HEK293 (cell line): ENCODE measurements at regions not wholly inside any gene's neighbourhood (a gene's known extent, or its start where the extent isn't known, plus 50 kb on each side); places are given as distances from the start of the nearest gene placed in this dataset.

Experiments used
- CTCF ChIA-PET: fragments of 350-600 bp; formaldehyde crosslinking; extraction: SDS; loops from one replicate; lab custom pipeline; 2021; ENCODE audit warnings: antibody characterized with exemption; lab: Yijun Ruan, JAX
- POLR2A ChIA-PET: fragments of 300-600 bp; formaldehyde crosslinking; extraction: SDS; loops from one replicate; lab custom pipeline; 2020; ENCODE audit warnings: antibody characterized with exemption, inconsistent platforms; lab: Yijun Ruan, JAX
- H3K27ac ChIP-seq: fragments of 200-500 bp; sonication (Bioruptor generic); 2 replicates; pipeline ENCODE4 v1.5.1; 2014; ENCODE audit warnings: low read depth, low read length, control low read depth, inconsistent platforms; ENCODE audit errors: extremely low read depth
- H3K36me3 ChIP-seq, 2 experiments: fragments of 200-500 bp in 1 of 2; sonication (Bioruptor generic) in 1 of 2; 1 replicate in 1 of 2; 2 replicates in 1 of 2; pipeline ENCODE4 v1.5.1; 2014 to 2017; ENCODE audit warnings: inconsistent platforms in 2 of 2, low read length in 2 of 2; ENCODE audit not compliant: control insufficient read depth in 2 of 2, insufficient read depth in 1 of 2
- H3K4me1 ChIP-seq: fragments of 200-500 bp; sonication (Bioruptor generic); 2 replicates; pipeline ENCODE4 v1.5.1; 2014; ENCODE audit warnings: mild to moderate bottlenecking, low read length, inconsistent platforms; ENCODE audit not compliant: control insufficient read depth, insufficient read depth
- H3K4me3 ChIP-seq: 2 replicates; pipeline ENCODE4 v1.5.1; 2011; ENCODE audit warnings: low read depth, mild to moderate bottlenecking, control low read depth, low read length, moderate library complexity
- H3K9me3 ChIP-seq: fragments of 200-500 bp; sonication (Bioruptor generic); 2 replicates; pipeline ENCODE4 v1.5.1; 2014; ENCODE audit warnings: low read depth, low read length, inconsistent platforms; ENCODE audit not compliant: control insufficient read depth, insufficient read depth
- EGR2 ChIP-seq: fragments of 450-650 bp; formaldehyde crosslinking; IDR thresholded peaks from 2 replicates; pipeline ENCODE4 v1.5.1; 2016; ENCODE audit warnings: low read depth, missing biosample characterization, missing genetic modification characterization
- RBAK ChIP-seq: fragments of 450-650 bp; formaldehyde crosslinking; IDR thresholded peaks from 2 replicates; pipeline ENCODE4 v1.5.1; 2016; ENCODE audit warnings: missing biosample characterization, missing genetic modification characterization
- SCRT2 ChIP-seq: fragments of 450-650 bp; formaldehyde crosslinking; IDR thresholded peaks from 2 replicates; pipeline ENCODE4 v1.5.1; 2016; ENCODE audit warnings: missing biosample characterization, missing genetic modification characterization
- SETDB1 ChIP-seq: IDR thresholded peaks from one replicate; pipeline ENCODE4 v1.6.1; 2017; ENCODE audit warnings: mild to moderate bottlenecking, low read length, moderate library complexity, mixed read lengths; ENCODE audit not compliant: insufficient read length
- ZFHX2 ChIP-seq: fragments of 450-650 bp; formaldehyde crosslinking; conservative IDR thresholded peaks from 2 replicates; pipeline ENCODE4 v1.5.1; 2016; ENCODE audit warnings: missing biosample characterization, missing genetic modification characterization
- ZFP3 ChIP-seq: fragments of 450-650 bp; formaldehyde crosslinking; IDR thresholded peaks from 2 replicates; pipeline ENCODE4 v1.5.1; 2016; ENCODE audit warnings: low read depth, missing biosample characterization, missing genetic modification characterization
- ZNF10 ChIP-seq: fragments of 450-650 bp; formaldehyde crosslinking; IDR thresholded peaks from 2 replicates; pipeline ENCODE4 v1.5.1; 2017; ENCODE audit warnings: missing biosample characterization, missing genetic modification characterization
- ZNF169 ChIP-seq: fragments of 450-650 bp; formaldehyde crosslinking; IDR thresholded peaks from 2 replicates; pipeline ENCODE4 v1.5.1; 2016; ENCODE audit warnings: missing biosample characterization, missing genetic modification characterization
- ZNF202 ChIP-seq: fragments of 450-650 bp; formaldehyde crosslinking; IDR thresholded peaks from 2 replicates; pipeline ENCODE4 v1.5.1; 2016; ENCODE audit warnings: missing biosample characterization, missing genetic modification characterization, borderline replicate concordance
- ZNF335 ChIP-seq: fragments of 450-650 bp; formaldehyde crosslinking; conservative IDR thresholded peaks from 2 replicates; pipeline ENCODE4 v1.5.1; 2016; ENCODE audit warnings: missing biosample characterization, missing genetic modification characterization
- ZNF341 ChIP-seq: fragments of 450-650 bp; formaldehyde crosslinking; IDR thresholded peaks from 2 replicates; pipeline ENCODE4; 2016; ENCODE audit warnings: low read depth, missing biosample characterization, missing genetic modification characterization
- ZNF610 ChIP-seq: fragments of 450-650 bp; formaldehyde crosslinking; IDR thresholded peaks from 2 replicates; pipeline ENCODE4 v1.5.1; 2016; ENCODE audit warnings: missing biosample characterization, missing genetic modification characterization, borderline replicate concordance
- ZNF707 ChIP-seq: fragments of 450-650 bp; formaldehyde crosslinking; IDR thresholded peaks from 2 replicates; pipeline ENCODE4 v1.5.1; 2016; ENCODE audit warnings: missing biosample characterization, missing genetic modification characterization
- ZNF76 ChIP-seq: fragments of 450-650 bp; formaldehyde crosslinking; IDR thresholded peaks from 2 replicates; pipeline ENCODE4; 2016; ENCODE audit warnings: low read depth, missing biosample characterization, missing genetic modification characterization, borderline replicate concordance
- ZNF843 ChIP-seq: fragments of 450-650 bp; formaldehyde crosslinking; IDR thresholded peaks from 2 replicates; pipeline ENCODE4 v1.5.1; 2016; ENCODE audit warnings: missing biosample characterization, missing genetic modification characterization
- TF ChIP-seq, protein P1 (sequence below): fragments of 450-650 bp; IDR thresholded peaks from 2 replicates; pipeline ENCODE4 v1.5.1; 2018; ENCODE audit warnings: missing biosample characterization, missing genetic modification characterization
- TF ChIP-seq, protein P2 (sequence below): fragments of 450-650 bp; formaldehyde crosslinking; IDR thresholded peaks from 2 replicates; pipeline ENCODE4 v1.5.0; 2017; ENCODE audit warnings: missing biosample characterization, missing genetic modification characterization, borderline replicate concordance

DNA sequence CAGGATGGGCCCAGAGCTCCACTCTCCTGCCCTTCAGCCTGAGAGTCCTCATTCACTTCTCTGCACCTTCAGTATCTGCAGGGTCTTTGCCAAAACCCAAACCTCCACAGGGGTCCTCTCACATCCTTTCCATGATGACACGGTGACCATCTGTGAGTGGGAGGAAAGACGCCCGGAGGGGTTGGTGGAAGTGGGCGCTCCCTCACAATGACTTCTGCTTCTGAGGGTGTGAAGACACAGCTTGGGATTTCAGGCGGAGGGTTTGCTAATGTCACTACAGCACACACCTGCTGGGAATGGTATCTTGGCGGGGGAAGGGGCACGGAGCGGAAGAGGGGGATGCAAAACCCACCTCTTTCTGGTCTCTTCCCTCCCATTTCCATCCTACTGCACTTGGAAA lies 115.1 kb upstream of the SDK2 start:
- no peak overlapping the region for H3K4me3 ChIP-seq
- peak; percentile 59 for TF ChIP-seq EGR2 (tag by site-specific recombination)
- TF ChIP-seq SETDB1: no peak
- TF ChIP-seq ZFHX2: peak; percentile 61
- peaks cover 7% of the 10 kb centered on the region for H3K4me1 ChIP-seq
- ChIA-PET POLR2A (interaction anchor here (0.6 kb wide), 1 partner anchor 10 kb away, joined by 3 read pairs; no protein-coding TSS in a partner anchor), CTCF (interaction anchor here (1.1 kb wide), 1 partner anchor 9 kb away, joined by 3 read pairs; no protein-coding TSS in a partner anchor)
- H3K9me3 ChIP-seq: no peaks in the 10 kb centered on the region
- no peak overlapping the region for H3K27ac ChIP-seq
- H3K36me3 ChIP-seq: no peaks in the 10 kb centered on the region

- no peaks in the 10 kb centered on the region for H3K9me3 ChIP-seq
- no peak overlapping the region for H3K4me3 ChIP-seq
- peaks cover 7% of the 10 kb centered on the region for H3K4me1 ChIP-seq
- POLR2A ChIA-PET: interaction anchor here (0.6 kb wide), 1 partner anchor 10 kb away, joined by 3 read pairs; no protein-coding TSS in a partner anchor
- peak; percentile 43; the same call in 1 of the 2 replicates for TF ChIP-seq SCRT2 (tag by site-specific recombination)
- TF ChIP-seq, protein P1, sequence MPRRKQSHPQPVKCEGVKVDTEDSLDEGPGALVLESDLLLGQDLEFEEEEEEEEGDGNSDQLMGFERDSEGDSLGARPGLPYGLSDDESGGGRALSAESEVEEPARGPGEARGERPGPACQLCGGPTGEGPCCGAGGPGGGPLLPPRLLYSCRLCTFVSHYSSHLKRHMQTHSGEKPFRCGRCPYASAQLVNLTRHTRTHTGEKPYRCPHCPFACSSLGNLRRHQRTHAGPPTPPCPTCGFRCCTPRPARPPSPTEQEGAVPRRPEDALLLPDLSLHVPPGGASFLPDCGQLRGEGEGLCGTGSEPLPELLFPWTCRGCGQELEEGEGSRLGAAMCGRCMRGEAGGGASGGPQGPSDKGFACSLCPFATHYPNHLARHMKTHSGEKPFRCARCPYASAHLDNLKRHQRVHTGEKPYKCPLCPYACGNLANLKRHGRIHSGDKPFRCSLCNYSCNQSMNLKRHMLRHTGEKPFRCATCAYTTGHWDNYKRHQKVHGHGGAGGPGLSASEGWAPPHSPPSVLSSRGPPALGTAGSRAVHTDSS (tag by site-specific recombination): no peak
- TF ChIP-seq, protein P2, sequence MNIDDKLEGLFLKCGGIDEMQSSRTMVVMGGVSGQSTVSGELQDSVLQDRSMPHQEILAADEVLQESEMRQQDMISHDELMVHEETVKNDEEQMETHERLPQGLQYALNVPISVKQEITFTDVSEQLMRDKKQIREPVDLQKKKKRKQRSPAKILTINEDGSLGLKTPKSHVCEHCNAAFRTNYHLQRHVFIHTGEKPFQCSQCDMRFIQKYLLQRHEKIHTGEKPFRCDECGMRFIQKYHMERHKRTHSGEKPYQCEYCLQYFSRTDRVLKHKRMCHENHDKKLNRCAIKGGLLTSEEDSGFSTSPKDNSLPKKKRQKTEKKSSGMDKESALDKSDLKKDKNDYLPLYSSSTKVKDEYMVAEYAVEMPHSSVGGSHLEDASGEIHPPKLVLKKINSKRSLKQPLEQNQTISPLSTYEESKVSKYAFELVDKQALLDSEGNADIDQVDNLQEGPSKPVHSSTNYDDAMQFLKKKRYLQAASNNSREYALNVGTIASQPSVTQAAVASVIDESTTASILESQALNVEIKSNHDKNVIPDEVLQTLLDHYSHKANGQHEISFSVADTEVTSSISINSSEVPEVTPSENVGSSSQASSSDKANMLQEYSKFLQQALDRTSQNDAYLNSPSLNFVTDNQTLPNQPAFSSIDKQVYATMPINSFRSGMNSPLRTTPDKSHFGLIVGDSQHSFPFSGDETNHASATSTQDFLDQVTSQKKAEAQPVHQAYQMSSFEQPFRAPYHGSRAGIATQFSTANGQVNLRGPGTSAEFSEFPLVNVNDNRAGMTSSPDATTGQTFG: no peak
- no peak for TF ChIP-seq ZNF169
- H3K36me3 ChIP-seq: no peaks in the 10 kb centered on the region
- CTCF ChIA-PET: interaction anchor here (0.6 to 1.1 kb wide), 2 partner anchors 10 to 153 kb away, joined by 3 to 4 read pairs; no protein-coding TSS in a partner anchor
- no peak overlapping the region for H3K27ac ChIP-seq
These were observed 115.6 kb upstream of the SDK2 start for GRCh38 chr17:73759734-73760438.

GRCh38 chr17:73760439-73760758 lies 116.2 kb upstream of the SDK2 start:
- CTCF ChIA-PET: interaction anchor here (0.6 kb wide), 1 partner anchor 153 kb away, joined by 4 read pairs; no protein-coding TSS in a partner anchor
- Histone ChIP-seq H3K36me3 (no peaks in the 10 kb centered on the region), H3K9me3 (no peaks in the 10 kb centered on the region), H3K27ac (no peak overlapping the region), H3K4me3 (no peak overlapping the region), H3K4me1 (peaks cover 7% of the 10 kb centered on the region)
- POLR2A ChIA-PET: no interaction called here
- no peak for TF ChIP-seq ZFP3 (tag by site-specific recombination)
- no peak for TF ChIP-seq ZNF707 (tag by site-specific recombination)
- no peak for TF ChIP-seq ZNF76
- no peak for TF ChIP-seq ZNF341 (tag by site-specific recombination)
- TF ChIP-seq ZNF10 (tag by site-specific recombination): no peak
- no peak for TF ChIP-seq ZNF610 (tag by site-specific recombination)
- TF ChIP-seq ZNF202 (tag by site-specific recombination): no peak
- no peak for TF ChIP-seq ZNF843 (tag by site-specific recombination)
- TF ChIP-seq RBAK: no peak
- TF ChIP-seq ZNF335: no peak
